ENCODE measurements at regions not wholly inside any gene's neighbourhood (a gene's known extent, or its start where the extent isn't known, plus 50 kb on each side); places are given as distances from the start of the nearest gene placed in this dataset.
"Not testable (repeated sequence)": the region's sequence is repeated elsewhere in the genome, so short reads cannot be mapped to it uniquely, and the experiment has no call there.

DNA sequence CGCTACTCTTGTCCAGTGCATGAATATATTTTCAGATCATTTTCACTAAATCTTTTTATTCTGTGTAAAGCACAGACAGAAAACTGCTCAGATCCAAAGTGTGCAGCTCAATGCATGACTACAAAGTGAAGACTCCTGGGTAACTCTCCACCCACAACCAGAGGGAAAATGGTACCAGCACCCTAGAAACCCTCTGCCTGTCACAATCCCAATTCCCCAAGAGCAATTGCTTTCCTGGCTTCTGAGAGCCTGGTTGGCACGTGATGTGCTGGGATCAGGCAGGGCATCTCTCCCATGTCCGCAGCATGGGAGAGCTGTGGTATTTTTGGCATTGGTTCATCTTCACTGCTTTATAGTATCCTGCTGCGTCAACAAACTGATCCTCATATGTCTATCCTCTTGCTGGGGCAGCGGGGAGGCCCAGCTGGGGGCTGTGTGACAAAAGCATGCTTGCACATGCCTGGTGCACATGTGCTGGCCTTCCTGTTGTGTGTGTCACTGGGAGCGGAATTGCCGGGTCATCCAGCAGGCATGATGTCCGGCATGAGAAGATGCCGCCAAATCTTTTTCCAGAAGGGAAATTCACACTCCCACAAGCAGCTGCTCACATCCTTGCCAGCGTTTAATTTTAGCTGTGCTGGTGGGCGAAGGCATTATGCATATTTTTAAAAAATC lies 278.9 kb upstream of the FOXF1 start:
- DNase-seq (ENCODE audit: low spot score): no peak

DNA sequence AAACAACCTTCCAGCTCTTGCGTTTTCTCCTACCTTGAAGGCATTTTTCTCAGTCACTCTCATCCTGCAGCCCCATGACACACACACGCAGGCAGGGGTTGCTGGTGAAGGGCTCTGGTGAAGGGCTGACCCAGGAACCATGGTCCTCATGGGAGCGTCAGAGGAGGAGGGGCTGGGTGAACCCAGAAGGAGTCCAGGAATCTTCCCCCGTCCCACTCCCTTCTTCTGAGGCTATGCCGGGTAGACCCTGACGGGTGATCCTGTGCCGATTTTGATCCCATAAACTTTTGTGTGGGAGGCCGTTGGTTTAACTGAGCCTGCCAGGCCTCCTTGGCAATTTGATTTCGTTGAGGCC lies 278.4 kb upstream of the FOXF1 start:
- no peak for DNase-seq (ENCODE audit: low spot score)

DNA sequence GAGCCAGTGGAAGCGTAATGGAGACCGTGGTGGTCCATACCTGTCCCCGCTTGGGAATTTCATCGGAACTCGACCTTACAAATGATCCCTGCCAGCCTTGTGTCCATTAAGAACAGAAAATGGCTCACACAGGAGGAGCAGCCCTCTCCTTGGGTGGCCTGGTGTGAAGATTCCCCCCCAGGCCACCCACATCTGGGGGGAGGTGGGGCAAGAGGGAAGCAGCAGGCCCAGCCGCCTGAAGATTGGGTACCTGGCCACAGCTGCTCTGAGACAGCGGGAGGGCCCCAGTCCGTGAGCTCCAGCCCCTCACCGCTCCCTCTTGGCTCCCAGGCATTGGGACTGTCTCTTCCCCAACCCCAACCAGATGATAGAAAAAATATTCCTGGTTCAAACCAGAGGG lies 277.8 kb upstream of the FOXF1 start:
- no peak for DNase-seq (ENCODE audit: low spot score)

DNA sequence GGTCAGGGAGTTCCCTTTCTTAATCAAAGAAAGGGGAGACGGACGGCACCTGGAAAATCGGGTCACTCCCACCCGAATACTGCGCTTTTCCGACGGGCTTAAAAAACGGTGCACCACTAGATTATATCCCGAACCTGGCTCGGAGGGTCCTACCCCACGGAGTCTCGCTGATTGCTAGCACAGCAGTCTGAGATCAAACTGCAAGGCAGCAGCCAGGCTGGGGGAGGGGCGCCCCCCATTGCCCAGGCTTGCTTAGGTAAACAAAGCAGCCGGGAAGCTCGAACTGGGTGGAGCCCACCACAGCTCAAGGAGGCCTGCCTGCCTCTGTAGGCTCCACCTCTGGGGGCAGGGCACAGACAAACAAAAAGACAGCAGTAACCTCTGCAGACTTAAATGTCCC lies 276.8 kb upstream of the FOXF1 start:
- not testable (repeated sequence) for DNase-seq (ENCODE audit: low spot score)

DNA sequence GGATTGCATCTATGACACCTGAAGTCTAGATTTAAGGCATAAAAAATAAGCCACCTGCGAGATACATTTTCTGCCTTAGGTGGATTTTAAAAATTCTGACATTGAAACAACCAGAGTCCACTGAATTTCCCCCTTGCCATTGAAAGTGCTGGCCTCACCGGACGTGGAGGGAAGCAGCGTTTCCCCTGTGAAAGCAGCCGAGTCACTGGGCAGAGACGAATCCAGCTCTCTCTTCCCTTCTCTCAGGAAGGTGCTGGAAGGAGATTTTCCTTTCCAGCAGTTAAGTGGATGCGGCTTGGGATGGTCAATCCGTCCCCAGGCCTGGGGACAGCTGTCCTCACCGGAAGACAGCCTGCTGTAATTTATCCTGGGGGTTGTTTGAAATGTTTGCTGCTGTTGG lies 270.9 kb upstream of the FOXF1 start:
- no peak for DNase-seq (ENCODE audit: low spot score)

DNA sequence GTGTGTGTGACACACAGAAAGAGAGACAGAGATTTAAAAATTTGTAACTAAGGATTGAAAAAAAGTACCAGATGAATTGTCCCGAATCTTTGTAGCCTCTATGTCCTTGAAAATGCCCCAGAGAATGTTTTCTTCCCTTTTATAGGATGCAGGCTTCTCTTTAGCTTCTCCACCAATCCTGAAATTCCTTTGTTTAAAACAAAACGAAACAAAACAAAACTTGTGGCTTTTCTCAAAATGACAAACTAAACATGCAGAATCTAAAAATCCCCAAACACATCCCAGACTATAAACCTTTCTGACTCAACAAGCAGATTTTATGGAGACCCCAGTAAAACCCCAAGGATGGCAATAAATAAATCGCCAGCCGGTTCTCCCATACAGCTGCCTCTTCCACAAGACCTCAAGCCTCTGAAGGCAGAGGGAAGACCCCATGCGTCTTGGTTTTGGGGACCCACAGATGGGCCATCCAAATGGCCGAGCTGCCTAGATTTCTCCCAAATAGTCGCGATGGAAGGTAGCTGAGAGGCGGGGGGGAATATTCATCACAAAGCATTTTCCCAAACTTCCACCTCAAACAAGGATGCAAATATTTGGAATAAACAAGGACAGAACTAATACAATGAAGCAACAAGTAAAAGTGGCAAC lies 269.5 kb upstream of the FOXF1 start:
- DNase-seq (ENCODE audit: low spot score): no peak

DNA sequence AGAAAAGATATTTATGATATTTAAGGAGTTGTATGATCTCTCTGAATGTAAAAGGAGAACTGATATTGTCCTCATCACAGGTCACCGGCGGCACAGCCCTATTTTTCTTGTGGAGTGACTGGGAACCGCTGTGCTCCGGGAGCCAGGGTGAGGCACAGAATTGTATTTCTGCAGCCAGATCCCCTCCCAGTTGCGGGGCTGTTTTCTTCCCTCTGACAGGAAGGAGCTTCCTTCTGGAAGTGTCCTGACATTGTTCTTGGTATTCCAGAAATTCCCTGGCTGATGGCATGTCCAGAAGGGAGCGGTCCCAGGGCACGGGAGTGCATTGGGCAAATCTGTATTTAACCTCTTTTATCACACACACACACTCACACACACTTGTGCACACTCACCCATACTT lies 268.6 kb upstream of the FOXF1 start:
- DNase-seq (ENCODE audit: low spot score): no peak

DNA sequence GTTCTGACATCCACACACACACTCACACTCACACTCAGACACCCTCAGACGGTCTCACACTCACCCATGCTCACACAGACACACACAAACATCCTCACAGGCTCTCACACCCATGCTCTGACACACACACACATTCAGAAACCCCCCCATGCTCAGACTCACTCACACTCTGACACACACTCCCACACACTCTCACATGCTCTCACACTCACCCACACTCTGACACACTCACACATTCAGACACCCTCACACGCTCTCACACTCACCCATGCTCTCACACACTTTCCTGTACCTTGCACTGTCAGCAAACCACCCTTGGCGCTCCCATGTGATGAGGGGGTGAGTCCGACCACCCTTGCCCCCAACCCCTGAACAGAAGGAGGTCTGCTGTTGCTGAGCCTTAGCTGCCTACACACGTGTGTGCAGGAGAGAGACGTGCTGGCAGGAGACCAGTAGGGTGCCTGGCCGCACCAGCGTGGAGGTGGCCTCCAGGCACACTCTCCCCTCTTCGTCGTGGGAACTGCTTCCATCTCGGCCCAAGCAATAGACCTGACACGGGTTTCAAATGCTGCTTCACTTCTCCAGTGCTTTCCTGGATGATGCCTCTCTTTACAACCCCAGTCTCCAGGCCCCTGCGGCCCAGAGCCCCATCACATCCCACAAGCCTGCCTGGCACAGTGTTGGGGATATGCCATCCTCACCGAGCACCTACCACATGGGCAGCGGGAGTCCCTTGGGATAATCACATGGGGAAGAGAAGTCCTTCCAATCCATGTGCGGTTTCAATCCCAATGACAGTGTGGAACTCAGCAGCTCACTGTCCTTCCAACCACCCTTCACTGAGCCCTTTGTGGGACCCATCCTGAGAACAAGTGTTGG lies 267.8 kb upstream of the FOXF1 start:
- DNase-seq (ENCODE audit: low spot score): no peak

DNA sequence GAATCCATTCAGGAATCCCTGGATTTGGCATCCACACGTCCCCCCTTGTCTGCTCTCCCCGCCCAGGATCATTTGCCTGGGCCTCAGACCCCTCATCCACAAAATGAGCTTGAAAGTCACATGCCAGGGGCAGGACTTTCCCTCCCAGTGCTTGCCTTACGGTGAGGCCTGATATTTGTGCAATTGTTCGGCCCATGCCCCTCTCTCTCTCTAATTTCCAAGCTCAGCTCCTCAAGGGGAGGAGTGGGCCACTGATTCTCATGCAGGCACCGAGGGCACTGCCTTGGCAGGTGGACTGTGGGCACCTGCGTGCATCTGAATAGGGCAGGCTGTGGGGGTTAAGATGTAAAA lies 267.2 kb upstream of the FOXF1 start:
- no peak for DNase-seq (ENCODE audit: low spot score)

DNA sequence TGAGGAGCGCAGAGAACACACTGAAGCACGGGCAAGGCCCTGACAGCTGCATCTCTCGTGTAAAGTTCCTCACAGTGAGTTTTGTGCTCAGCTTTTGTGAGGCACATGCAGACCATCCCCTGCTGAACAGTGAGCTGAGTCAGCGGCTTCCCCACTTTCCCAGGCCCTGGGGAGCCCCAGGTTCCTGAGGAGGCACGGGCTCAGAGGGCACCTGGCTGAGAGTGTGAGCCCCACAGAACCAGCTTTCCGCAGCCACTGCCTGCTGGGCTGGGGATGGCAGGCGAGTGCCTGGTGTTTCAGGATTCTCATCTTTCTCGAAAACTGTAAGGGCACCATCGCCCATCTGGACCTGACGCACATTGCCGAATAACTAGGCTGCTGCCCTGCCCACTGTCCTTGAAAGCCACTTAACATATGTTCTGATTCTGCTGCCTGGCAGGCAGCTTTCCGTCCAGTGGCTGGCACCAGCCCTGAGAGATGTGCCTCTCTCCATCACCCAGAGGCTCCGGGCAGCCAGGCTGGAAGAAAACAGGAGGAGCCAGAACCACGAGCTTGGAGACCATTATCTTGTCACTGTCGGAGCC lies 266.7 kb upstream of the FOXF1 start:
- no peak for DNase-seq (ENCODE audit: low spot score)

DNA sequence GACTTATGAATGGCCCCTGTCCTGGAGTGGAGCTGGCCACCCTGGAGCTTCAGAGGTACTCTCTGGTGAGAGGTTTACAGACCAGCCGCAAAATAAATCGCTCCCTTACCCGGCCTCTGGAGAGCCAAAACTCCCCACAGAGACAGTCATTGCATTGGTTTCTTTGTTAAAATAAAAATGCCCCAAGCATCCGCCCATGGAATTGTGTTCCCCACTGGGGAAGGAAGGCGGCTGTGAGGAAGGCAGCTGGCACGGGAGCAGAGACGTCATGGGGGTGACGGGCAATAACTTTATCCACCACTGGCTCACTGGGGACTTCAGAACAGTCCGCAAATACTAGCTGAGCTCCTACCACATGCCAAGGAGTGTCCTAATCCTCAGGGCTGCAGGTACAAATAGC lies 266.2 kb upstream of the FOXF1 start:
- DNase-seq (ENCODE audit: low spot score): no peak

DNA sequence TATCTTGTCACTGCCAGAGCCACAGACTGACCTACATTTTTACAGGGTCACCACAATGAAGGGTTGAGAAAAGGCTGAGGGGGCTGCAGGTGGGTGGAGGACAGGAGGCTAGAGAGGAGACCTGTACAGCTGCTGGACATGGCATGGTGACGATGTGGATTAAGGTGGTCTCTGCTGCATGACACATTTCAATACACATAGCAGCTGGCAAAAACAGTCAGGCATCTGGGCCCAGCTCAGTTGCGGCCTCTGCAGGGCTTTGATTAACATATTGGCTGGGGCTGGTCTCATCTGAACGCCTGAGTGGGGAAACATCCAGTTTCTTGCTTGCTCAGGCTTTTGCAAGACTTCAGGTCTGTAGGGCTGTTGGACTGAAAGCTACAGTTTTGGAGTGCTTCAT lies 265.4 kb upstream of the FOXF1 start:
- DNase-seq (ENCODE audit: low spot score): no peak

DNA sequence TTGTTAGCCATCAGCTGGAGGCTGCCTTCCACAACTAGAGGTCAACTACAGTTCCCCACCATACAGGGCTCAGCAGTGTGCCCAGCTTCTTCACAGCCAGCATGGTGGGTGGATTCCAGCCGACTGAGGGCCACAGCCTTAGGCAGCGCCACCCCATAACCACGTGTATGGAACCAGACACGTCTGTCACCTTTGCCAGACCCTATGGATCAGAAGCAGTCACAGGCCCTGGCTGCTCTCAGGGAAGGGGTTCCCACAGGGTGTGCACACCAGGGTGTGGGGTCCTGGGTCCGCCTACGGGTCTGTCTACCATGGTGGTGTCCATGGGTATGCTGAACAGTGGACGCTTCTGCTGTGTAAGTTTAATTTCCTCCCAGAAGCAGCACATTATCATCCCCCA lies 265.0 kb upstream of the FOXF1 start:
- no peak for DNase-seq (ENCODE audit: low spot score)

DNA sequence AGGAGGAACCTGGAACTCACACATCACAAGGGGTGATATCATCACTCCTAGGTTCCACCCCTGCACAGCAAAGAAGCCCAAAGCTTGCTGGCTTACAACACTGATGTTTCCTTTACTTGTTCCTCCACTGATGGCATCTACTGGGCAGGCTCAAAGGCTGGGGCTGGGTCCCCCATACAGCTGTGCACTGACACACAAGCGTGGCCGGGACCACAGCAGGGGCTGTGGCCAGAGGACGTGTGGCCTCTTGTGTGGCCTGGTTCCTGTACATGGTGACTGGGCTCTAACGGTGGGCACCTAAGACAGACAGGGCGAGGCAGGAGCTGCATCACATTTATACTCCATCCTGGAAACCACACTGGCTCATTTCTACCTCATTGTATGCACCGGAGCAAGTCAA lies 264.4 kb upstream of the FOXF1 start:
- DNase-seq (ENCODE audit: low spot score): no peak

DNA sequence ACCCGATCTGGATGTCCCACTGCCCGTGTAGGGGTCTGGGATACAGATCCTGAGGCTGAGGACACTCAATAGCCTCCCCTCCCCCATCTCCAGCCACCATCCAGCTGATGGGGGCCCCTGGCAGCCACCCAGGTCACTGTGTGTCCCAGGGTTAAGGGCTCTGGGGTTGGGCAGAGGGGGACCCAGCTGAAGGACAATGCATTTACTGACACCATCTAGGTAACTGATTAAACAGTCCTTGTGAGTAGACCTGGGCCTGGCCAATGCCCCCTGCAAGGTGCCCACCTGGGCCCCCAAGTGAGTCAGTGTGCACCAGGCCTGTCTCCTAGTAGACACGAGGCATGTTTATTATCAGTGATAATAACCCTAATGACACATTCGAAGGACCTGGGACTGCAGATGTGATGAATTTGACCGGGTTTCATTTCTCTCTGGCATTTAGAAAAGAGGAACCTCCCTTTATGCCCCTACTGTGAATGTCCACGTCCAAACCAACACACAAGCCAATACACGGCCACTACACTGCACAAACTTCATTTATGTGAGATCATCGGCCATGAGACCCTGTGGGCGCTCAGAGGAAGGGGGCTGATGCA lies 261.9 kb upstream of the FOXF1 start:
- DNase-seq (ENCODE audit: low spot score): no peak

DNA sequence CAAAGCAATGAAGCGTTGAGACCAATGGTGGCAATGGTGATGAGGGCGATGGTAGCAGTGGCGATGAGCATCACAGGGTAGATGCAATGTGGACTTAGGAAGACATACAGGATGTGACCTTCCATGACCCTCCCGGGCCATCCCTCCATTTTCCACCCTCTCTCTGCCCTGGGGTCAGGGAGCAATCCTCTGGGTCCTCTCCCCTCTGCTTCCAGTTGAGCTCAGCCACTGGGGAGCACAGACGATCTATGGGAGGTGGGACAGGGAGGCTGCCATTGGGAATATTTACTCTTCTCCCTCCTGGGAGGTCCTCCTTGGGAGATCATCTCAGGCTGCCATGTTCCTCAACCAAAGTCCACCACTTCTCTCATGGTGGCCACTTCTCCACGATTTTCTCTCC lies 260.7 kb upstream of the FOXF1 start:
- no peak for DNase-seq (ENCODE audit: low spot score)

DNA sequence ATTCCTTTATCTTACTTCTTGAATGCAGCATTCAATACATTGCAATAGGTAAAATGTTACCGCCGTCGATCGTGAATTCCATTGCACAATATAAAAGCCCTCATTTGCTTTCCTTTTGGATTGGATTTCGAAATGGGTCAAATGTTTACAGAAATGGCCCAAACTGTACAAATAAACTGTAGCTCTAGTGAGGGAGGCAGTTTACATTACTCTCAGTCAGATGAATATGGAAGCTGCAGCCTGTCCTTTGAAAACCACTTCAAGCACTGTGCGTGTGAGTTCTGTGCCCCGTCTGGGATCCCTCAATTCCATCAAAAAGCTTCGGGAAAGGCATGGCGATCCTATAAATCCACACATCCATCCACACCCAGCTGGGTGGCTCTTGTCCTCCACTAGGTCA lies 258.6 kb upstream of the FOXF1 start:
- peak; percentile 82 for DNase-seq (ENCODE audit: low spot score)

DNA sequence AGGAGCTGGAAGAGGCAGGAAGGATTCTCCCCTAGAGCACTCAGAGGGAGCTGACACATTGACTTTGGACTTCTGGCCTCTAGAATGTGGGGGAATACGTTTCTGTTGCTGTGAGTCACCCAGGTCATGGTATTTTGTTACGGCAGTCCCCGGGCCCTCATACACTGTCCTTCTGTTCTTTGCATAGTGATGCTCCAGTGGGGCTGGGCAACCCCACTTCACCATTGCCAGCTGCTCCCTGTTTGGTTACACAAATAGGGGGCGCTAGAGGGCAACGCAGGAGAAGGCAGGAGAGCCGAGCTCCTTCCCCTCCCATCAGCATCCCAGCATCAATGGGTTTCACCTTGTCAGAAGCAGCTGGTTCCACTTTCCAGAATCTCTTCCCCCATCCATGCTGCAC lies 257.7 kb upstream of the FOXF1 start:
- peak; percentile 43 for DNase-seq (ENCODE audit: low spot score)

DNA sequence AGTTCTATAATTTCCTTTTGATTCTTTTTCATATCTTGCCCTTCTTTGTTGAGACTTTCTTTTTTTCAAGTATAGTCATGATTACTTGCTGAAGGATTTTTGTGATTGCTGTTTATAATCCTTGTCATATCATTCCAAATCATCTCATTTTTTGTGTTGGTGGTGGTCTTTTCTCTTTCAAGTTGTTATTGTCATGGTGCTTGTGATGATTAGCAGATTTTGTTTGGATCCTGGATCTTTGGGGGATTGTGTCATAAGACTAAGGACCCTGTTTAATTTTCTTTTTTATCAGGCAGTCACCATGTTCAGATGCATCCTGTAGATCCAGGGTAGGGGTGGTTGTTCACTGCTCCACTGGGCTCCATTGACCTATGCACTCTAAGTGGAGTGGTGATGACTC lies 254.4 kb upstream of the FOXF1 start:
- DNase-seq (ENCODE audit: low spot score): no peak

DNA sequence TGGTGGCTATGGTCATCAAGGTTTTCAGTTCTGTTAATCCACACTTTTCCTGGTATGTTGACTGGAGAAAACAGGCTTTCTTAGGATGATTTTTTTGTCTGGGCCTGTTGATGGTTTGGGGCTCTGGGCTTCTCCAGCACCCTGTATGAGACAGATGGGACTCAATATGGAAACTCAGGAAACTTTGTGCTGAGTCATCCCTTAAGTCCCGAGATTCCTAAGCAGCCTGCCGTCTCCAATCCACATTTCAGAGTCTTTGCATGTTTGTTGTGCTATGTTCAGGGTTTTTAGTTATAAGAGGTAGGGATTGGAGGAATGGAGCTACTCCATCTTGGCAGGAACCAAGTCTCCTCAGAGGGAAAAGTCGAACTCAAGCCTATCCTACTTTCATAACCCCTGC lies 253.3 kb upstream of the FOXF1 start:
- DNase-seq (ENCODE audit: low spot score): no peak

DNA sequence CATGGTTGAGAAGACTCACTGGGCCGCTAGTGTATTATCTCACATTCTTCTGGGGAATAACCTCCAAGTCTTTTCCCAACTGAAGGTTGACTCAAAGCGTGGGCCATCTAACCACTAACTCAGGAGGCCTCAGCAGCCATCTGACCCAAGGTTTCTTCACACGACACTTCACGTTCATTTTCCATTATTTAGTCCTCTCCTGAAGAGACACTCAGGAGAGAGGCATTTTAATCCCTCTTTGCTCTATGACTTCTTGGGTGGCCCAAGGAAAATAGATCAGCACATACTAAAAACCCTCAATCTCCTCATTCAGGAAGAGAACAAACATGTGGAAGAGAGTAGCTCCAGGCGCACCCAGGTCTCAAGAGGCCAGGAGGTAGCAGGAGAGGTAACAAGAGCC lies 252.8 kb upstream of the FOXF1 start:
- DNase-seq (ENCODE audit: low spot score): no peak

DNA sequence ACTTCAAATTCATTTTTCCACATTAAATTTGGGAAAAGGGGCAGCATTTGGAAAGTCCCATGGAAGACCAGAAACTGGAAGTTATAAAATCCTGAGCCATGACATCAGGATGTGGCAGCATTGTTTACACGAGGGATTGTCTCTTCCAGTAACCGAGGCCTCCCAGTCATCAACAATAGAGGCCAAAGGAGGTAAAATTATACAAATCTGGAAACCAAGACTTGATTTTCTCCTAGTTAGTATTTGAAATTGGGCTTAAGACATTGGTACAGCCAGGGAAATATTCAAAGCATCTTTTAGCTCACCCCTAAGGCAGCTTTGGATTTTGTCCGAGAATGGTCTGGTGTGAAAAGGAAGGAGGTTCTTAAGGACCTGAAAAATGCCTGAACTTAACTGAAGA lies 251.6 kb upstream of the FOXF1 start:
- DNase-seq (ENCODE audit: low spot score): peak; percentile 81

DNA sequence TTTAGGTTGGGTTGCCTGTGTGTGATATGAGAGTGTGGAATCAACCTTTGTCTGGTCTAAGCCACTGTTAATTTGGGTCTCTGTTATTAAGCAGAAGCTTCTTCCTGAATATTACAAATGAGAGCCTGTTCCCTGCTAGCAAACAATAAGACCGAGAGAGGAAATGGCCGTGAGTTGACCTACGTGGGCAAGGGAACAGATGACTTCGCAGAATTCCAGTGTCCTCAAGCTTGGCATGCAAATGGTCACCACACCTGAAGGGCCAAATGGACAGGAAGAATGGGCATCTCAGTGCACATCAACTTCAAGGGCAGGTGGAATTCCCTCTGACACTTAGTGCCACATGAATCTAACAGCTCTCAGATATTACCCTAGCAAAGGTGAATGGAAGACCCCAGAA lies 250.8 kb upstream of the FOXF1 start:
- no peak for DNase-seq (ENCODE audit: low spot score)
